GM21717 (cell line): ENCODE measurements at regions not wholly inside any gene's neighbourhood (a gene's known extent, or its start where the extent isn't known, plus 50 kb on each side); places are given as distances from the start of the nearest gene placed in this dataset.
"Not testable (repeated sequence)": the region's sequence is repeated elsewhere in the genome, so short reads cannot be mapped to it uniquely, and the experiment has no call there.

Experiments
- ATAC-seq: cut with Tn5 transposase; IDR thresholded peaks from one replicate; pipeline ENCODE4 v1.9.1; 2021; ENCODE audit warnings: mild to moderate bottlenecking, moderate library complexity; ENCODE audit not compliant: unreplicated experiment

DNA sequence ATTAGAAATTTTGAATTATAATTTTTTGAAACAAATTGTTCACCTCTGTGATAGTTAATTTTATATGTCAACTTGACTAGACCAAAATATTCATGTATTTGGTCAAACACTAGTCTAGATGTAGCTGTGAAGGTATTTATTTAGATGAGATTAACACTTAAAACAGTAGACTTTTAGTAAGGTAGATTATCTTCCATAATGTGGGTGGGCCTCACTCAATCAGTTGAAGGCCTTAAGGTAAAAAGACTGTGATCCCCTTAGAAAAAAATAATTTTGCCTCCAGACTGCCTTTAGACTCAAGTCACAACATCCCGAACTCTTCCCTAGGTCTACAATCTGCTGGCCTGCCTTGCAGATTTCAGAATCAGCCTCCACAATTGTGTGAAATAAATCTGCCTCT, 177.3 kb upstream of the PABPC5 start:
- ATAC-seq: no peak

DNA sequence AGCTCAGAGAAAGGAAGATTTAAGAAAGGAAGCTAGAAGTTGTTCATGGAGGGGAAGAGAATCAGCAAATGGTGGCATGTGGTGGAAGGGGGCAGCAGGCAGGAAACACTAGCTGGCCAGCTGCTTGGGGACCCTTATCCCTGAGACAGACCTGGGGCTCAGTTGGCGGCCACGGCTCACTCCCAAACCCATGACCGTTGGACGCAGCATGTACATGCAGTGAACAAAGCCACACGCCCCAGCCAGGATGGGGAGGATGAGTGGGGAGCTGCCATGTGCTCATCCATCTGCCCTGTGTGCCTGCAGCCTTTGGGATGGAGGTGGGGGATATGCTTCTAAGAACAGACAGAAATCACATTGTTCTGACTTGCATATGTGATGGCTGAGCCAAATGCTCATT, 155.2 kb upstream of the PABPC5 start:
- no peak for ATAC-seq

- peak; percentile 55 for ATAC-seq
Observed at GRCh38 chrX:91311969-91312368, 122.7 kb upstream of the PABPC5 start.

GRCh38 chrX:91318870-91319269, 115.8 kb upstream of the PABPC5 start:
- not testable (repeated sequence) for ATAC-seq

- ATAC-seq: no peak
Observed at GRCh38 chrX:91331476-91331875, 103.2 kb upstream of the PABPC5 start.
